Heart right ventricle (tissue), 16 donors: ENCODE measurements at regions not wholly inside any gene's neighbourhood (a gene's known extent, or its start where the extent isn't known, plus 50 kb on each side); places are given as distances from the start of the nearest gene placed in this dataset.

Source experiments
- ATAC-seq, 8 donors: fragments of 200-7000 bp; cut with Tn5 transposase; one replicate each; pipeline ENCODE4 v1.9.1; 2020; ENCODE audit warnings: mild to moderate bottlenecking in 8 of 8, moderate library complexity in 8 of 8, moderate number of reproducible peaks in 1 of 8
- DNase-seq, 2 donors: peaks; one replicate each; pipeline ENCODE4 v3.0.0-alpha.2; 2020
- H3K27ac ChIP-seq, 10 donors: fragments of 200-600 bp; sonication (generic) in 2 of 10; one replicate each; pipeline versions ENCODE4 v1.5.0 to v1.8.0; 2020 to 2022; ENCODE audit warnings: mild to moderate bottlenecking in 3 of 10
- H3K27me3 ChIP-seq, 7 donors: fragments of 200-600 bp; one replicate each; pipeline ENCODE4 v1.8.0; 2021 to 2022; ENCODE audit warnings: mild to moderate bottlenecking in 2 of 7
- H3K36me3 ChIP-seq, 9 donors: fragments of 200-600 bp; sonication (generic) in 1 of 9; one replicate each; pipeline versions ENCODE4 v1.5.0 to v1.8.0; 2020 to 2022; ENCODE audit warnings: mild to moderate bottlenecking in 2 of 9
- H3K4me1 ChIP-seq, 9 donors: fragments of 200-600 bp; sonication (generic) in 1 of 9; one replicate each; pipeline versions ENCODE4 v1.5.0 to v1.8.0; 2020 to 2022; ENCODE audit warnings: mild to moderate bottlenecking in 4 of 9
- H3K4me3 ChIP-seq, 10 donors: fragments of 200-600 bp; sonication (generic) in 2 of 10; one replicate each; pipeline versions ENCODE4 v1.5.0 to v1.8.0; 2020 to 2022; ENCODE audit warnings: mild to moderate bottlenecking in 7 of 10, moderate library complexity in 2 of 10
- H3K9me3 ChIP-seq, 11 donors: fragments of 200-600 bp in 10 of 11; sonication (generic) in 2 of 11; one replicate each; pipeline versions ENCODE4 v1.5.0 to v1.8.0; 2013 to 2022; ENCODE audit warnings: mild to moderate bottlenecking in 2 of 11, control low read depth in 1 of 11, moderate library complexity in 1 of 11
- CTCF ChIP-seq, 9 donors: fragments of 200-600 bp; sonication (generic) in 2 of 9; IDR thresholded peaks; one replicate each; pipeline versions ENCODE4 v1.5.0 to v1.8.0; 2021 to 2022; ENCODE audit warnings: antibody characterized with exemption in 9 of 9, mild to moderate bottlenecking in 5 of 9, moderate library complexity in 1 of 9
- WGBS, 2 donors: extraction: QIAGEN DNeasy Blood & Tissue Kit; methylation state at CpG; one replicate each; pipeline ENCODE4 v1.1.7; 2013; ENCODE audit warnings: inconsistent platforms in 1 of 2; 5-methylcytosine and 5-hydroxymethylcytosine counted together
- intact Hi-C, 10 donors: fragments of 100-400 bp; cut with DNase I; formaldehyde crosslinking; loops; one replicate each; pipeline versions ENCODE4 v1.11.1 to v1.14.2; 2022
- donor health status: Arrhythmogenic right ventricular cardiomyopathy.
- donor health status: ischemic (EF 13 %, LVEDD 7.1; RV severe dilation, severe dysfunction).
- donor health status: healthy with polysubstance abuse.
- donor health status: DM: no; HTN: yes; CAD: no.
- donor health status: DM: no; HTN: no; CAD: no.
- donor health status: ischemic (EF 25% LVEDD 6.9; RV normal size, moderate dysfunction).
- donor health status: ischemic (EF 25% LVEDD 5.7; RV mildly dilated, moderate dysfunction).
- donor health status: healthy.
- donor health status: DM: yes; HTN: yes; CAD: no.
- donor health status: Ischemic cardiomyopathy.
- donor health status: ischemic (EF 35%, LVEDD 5.7; RV mildly dilated, moderate dysfunction).
- donor health status: nonischemic (EF 11% LVEDD 7.7; RV severe dilation, severe dysfunction).
- donor health status: DM: yes; HTN: yes; CAD: no.
- donor health status: PGD.
- donor health status: ischemic (EF 29% LVEDD 5.4; RV normal size, mild dysfunction).
- donor health status: nonischemic (EF 23%, LVEDD 6.1; RV moderate dilation, normal function).

- WGBS, 2 donors, result 86 to 93% methylated on average over 6 of the region's 6 CpGs
- Histone ChIP-seq H3K27ac (no peak overlapping the region), H3K27me3 (peaks cover 0 to 76% (median 17%) of the 10 kb centered on the region in 7 donors)
These were observed 115.5 kb downstream of the WDR11 start for GRCh38 chr10:120966657-120967045.

GRCh38 chr10:120969219-120969645 lies 118.1 kb downstream of the WDR11 start:
- ATAC-seq (no peak), DNase-seq (no peak)
- 74 to 78% methylated on average over 5 of the region's 5 CpGs for WGBS, 2 donors
- H3K4me1 ChIP-seq, result no peaks in the 10 kb centered on the region
- no peak for TF ChIP-seq CTCF (IDR thresholded peaks at IDR 0.05)
- H3K4me3 ChIP-seq, result no peak overlapping the region
- peaks cover 0 to 18% (median 0%) of the 10 kb centered on the region in 11 donors for H3K9me3 ChIP-seq
- intact Hi-C loops, result no loop called here
- H3K27ac ChIP-seq, result no peak overlapping the region
- peaks cover 0 to 75% (median 28%) of the 10 kb centered on the region in 7 donors for H3K27me3 ChIP-seq
- no peaks in the 10 kb centered on the region for H3K36me3 ChIP-seq

More at GRCh38 chr10:120966657-120967045, 115.5 kb downstream of the WDR11 start:
- H3K4me1 ChIP-seq, result peaks cover 0 to 3% (median 0%) of the 10 kb centered on the region in 9 donors
- no peak for TF ChIP-seq CTCF (IDR thresholded peaks at IDR 0.05)
- H3K36me3 ChIP-seq, result no peaks in the 10 kb centered on the region
- intact Hi-C loops, result no loop called here
- no peak overlapping the region for H3K4me3 ChIP-seq
- DNase-seq (no peak), ATAC-seq (no peak)
- H3K9me3 ChIP-seq, result peaks cover 0 to 4% (median 0%) of the 10 kb centered on the region in 11 donors

GRCh38 chr10:120970595-120971529 lies 119.7 kb downstream of the WDR11 start:
- no peak for TF ChIP-seq CTCF (IDR thresholded peaks at IDR 0.05)
- ATAC-seq (no peak), DNase-seq (no peak)
- WGBS, 2 donors, result 70 to 77% methylated on average over 9 of the region's 9 CpGs
- Histone ChIP-seq H3K27me3 (peaks cover 0 to 73% (median 38%) of the 10 kb centered on the region in 7 donors), H3K4me1 (no peaks in the 10 kb centered on the region), H3K9me3 (peaks cover 0 to 27% (median 4%) of the 10 kb centered on the region in 11 donors), H3K36me3 (no peaks in the 10 kb centered on the region), H3K27ac (no peak overlapping the region), H3K4me3 (no peak overlapping the region)
- intact Hi-C loops, result no loop called here

GRCh38 chr10:120971671-120972070 lies 120.5 kb downstream of the WDR11 start:
- Histone ChIP-seq H3K27me3 (peaks cover 0 to 75% (median 46%) of the 10 kb centered on the region in 7 donors), H3K9me3 (peaks cover 0 to 27% (median 4%) of the 10 kb centered on the region in 11 donors), H3K27ac (no peak overlapping the region), H3K4me3 (no peak overlapping the region), H3K36me3 (no peaks in the 10 kb centered on the region), H3K4me1 (no peaks in the 10 kb centered on the region)
- no peak for DNase-seq
- intact Hi-C loops, result no loop called here
- TF ChIP-seq CTCF (IDR thresholded peaks at IDR 0.05), result no peak
- ATAC-seq, result no peak
- WGBS, 2 donors, result 62 to 80% methylated on average over 2 of the region's 2 CpGs
